Fibroblast of skin of scalp (primary cell): ENCODE measurements at regions not wholly inside any gene's neighbourhood (a gene's known extent, or its start where the extent isn't known, plus 50 kb on each side); places are given as distances from the start of the nearest gene placed in this dataset.

Experiments
- DNase-seq: peaks from one replicate; pipeline ENCODE4 v3.0.0-alpha.2; 2013

DNA sequence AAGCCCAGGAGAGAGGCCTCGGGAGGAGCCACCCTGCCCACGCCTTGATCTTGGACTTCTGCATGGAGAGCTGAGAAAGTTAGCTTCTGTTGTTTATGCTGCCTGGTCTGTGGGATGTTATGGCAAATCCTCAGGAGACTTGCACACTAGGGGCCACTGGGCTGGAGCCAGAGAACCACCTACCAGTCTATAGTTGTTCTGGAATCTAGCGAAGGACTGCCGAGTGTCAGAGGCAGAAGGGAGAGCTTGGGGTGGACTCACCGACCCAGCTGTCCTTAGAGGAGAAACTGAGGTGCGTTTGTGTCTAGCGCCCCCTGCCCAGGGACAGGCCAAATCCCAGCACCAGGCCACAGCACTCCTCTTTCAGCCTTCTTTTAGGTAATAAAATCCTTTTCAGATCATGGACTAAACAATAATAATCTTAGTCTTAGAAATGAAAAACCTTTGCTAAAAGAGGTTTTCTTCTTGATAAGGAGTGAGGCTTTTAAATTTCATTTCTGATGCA, 398.7 kb upstream of the SALL3 start:
- DNase-seq = no peak

DNA sequence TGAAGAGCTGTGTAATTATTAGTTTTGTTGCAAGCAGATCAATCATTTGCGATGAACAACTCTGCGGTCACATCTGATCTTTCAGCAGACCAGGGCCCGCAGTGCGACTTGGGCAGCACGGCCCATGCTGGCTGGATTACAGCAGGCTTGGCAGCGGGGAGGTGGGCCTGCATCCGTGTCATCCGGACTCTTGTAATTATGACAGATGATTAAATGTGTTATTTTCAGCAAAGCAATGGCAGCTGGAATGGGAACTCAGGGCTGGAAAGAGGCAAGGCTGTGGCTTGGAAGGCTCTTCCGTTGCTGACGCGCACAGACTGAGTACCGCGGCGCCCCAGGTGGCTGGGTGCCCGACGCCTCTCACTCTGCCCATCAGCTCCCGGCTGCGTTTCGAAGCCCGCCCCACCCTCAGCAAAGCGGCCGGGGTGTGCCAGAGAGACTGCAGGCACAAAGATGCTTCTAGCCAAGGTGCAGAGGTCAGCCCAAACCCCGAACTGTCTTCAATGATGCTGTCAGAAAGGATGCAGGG, 397.4 kb upstream of the SALL3 start:
- DNase-seq = no peak

DNA sequence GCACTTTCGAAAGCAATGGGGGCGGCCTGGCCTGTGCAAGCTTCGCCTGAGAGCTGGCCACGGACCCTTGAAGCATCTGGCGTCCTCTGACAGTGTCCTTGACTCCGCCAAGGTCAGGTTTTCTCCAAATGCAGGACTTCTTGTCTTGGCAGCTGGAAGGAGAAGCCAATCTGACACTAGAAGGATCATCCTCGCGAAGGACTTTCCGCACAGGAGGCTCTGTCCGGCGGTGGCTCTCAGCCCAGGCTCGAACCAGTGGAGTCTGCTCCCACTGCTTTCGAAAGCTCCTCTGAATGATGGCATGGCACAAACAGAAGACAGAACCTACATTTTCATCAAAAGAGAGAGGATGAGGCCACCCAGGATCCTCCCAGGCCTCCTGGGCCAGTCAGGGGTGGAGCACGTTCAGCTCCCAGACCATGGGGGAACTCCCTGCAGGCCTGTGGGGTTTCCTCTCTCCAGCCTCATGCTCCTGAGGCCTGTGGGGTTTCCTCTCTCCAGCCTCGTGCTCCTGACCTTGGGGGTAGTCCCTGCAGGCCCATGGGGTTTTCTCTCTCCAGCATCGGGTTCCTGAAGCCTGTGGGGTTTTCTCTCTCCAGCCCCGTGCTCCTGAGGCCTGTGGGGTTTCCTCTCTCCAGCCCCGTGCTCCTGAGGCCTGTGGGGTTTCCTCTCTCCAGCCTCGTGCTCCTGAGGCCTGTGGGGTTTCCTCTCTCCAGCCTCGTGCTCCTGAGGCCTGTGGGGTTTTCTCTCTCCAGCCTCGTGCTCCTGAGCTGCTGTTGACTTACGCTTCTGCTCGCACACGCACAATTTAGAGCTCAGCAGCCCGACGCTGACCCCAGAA, 396.5 kb upstream of the SALL3 start:
- DNase-seq = no peak

DNA sequence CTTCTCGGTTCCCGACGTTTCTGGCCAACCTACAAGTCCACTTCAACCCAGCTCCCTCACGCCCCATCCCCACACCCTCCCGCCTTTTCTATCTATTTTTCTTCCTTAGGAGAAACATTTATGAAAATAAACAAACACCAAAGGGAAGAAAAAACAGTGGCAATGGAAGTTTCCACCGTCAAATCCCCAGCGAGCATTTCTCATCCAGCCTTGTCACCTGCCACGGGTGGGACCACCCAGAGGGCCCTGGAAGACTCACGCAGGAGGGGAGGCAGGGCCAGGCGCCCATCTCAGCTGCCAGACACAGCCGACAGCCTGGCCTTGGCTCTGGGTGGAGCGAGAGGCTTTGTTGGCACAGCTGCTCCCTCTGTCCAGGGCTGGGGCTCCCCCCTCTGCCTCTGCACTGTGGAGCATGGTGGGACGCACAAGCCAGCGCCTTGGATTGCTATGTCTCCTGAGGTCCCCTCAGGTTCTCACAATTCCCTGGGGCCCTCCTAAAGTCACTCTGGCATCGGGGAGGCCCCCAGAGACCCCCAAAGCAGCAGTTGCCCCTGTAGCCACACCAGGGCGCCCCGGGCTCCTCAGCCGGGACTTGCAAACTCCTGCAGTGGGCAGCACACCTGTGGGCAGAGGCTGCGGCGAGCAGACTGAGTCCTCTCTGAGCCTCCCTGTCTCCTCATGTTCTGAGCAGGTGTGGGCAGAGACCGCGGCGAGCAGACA, 395.7 kb upstream of the SALL3 start:
- no peak for DNase-seq

GRCh38 chr18:78584459-78585022, 395.1 kb upstream of the SALL3 start:
- DNase-seq = no peak

GRCh38 chr18:78586586-78586985, 393.0 kb upstream of the SALL3 start:
- DNase-seq = no peak

DNA sequence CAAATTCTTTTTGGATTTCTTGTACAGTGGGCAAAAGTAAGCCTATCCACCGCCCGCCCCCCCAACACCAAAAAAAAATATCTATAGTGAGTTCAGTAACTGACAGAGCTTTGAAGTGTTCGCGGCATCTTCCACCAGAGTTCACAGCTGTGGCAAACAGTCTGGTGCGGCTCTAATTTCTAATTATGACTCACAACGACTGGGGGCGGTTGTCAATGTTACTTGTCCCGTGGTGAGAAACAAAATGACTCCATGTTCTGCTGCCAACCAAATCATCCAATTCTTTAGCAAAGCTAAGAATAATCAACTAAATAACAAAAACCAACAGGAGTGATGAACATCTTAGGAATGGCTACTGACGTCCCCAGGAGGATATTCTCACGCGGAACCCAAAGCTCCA, 392.5 kb upstream of the SALL3 start:
- peak; percentile 4 for DNase-seq

DNA sequence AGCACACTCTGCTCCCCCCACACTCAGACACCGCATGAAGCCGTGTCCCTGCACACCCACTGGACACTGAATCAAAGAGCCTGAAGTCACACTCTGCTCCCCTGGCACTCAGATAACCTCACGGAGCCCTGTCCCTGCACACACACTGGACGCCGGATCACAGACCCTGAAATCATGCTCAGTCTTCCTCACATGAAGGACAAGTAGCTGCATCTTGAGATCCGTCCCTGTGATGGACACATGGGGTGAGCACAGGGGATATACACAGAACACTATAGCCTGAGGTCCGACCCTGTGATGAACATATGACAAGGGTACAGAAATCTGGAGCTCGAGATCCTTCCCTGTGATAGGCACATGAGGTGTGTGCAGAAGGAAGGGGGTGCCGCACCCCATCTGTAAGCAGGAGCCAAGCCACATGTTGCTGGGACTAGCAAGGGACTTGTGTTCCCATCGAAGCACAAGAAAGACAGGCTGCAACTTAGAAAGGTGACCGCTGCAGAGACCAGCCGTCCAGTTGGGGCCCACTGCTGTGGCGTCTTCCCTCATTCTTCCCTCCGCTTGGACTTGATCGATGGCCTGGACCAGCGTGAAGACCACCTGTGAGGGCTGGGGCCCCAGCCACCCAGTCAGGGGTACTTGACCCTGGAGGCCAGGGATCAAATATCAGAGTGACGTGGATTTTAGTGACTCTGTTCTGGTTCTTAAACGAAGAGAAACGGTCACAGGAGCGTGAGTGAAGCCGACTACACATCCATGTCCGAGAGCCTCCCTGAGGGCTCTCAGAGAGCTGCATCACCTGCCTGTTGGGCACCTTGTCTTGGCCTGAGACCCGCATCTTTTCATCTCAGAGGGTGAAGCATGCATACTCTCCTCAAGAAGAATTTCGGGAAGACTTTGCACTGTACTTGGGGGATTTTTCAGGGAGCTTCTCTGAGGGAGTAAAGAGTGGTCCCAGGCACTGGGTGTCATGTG, 391.7 kb upstream of the SALL3 start:
- no peak for DNase-seq

DNA sequence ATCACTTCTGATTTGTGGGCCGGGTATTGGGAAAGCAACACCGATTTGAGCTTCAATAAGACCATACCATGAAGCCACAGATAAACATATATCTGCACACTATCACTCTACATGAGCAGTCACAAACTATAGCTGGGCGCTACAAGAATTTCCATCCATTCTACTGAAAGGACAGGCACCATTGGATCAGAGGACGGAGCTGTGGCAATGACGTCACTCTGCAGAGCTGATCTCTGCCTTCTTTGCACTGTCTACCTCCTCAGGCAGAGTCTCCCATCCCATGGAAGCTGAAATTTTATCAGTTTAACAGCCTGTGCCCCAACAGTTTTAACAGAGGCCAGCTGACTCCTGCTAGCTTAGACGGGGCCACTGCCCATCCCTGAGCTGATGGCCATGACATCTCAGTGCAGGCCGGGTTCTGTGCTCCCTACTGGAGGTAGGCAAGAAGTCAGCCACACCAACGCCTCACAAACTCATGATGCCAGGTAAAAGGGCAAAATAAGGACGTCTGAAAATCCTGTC, 389.6 kb upstream of the SALL3 start:
- DNase-seq = no peak

DNA sequence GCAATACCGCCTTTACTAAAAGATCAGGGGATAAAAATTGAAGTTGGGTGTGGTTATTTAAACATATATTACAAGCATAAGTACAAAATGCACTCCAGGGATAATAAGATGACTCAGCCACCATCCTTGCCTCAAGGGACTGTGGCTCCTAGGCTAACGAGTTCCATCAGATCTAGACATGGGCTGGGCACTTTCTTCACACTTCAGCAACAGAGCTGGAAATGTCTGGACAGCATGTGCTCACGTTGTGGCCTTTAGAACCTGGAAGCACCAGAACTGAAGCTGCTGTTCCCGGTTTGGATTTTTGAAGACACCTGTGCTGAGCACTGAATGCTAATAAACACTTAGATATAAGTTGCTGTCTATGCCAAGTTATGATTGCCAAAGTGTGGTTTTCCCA, 384.2 kb upstream of the SALL3 start:
- no peak for DNase-seq

GRCh38 chr18:78595924-78596573, 383.6 kb upstream of the SALL3 start:
- DNase-seq = no peak

- peak; percentile 2 for DNase-seq
Measured at GRCh38 chr18:78596794-78597345, 382.7 kb upstream of the SALL3 start.

DNA sequence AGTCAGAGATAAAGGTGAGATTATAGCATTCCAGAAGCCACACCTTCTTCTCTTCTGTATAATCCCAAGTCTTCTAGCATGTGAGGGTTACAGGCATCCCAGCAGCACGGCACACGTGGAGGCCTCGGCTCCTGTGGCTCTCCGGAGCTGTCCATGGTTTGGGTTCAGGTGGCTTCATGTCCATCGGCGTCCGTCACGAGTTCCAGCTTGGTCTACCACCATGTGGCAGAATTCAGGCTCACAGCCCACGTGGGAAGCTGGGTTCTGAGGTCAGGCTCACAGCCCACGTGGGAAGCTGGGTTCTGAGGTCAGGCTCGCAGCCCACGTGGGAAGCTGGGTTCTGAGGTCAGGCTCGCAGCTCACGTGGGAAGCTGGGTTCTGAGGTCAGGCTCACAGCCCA, 378.3 kb upstream of the SALL3 start:
- no peak for DNase-seq

DNA sequence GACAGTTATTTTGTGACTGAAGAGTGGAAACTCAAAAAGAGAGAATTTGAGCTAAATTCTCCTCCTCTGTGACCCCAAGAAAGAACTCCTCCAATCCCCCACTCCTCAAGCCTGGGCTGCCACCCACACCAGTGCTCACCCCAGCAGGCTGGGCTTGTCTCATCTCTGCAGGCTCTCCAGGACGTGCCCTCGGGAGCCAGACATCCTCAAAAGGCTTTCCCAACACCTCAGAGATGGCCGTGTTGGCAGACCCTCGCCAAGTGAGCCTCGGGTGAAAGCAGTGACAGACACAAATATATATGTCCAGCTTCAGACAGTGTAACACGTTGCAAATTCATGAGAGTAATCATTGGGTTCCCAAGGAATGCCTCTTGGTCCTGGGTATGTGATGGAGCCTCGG, 377.7 kb upstream of the SALL3 start:
- DNase-seq = no peak

GRCh38 chr18:78602430-78602829, 377.2 kb upstream of the SALL3 start:
- DNase-seq = no peak

DNA sequence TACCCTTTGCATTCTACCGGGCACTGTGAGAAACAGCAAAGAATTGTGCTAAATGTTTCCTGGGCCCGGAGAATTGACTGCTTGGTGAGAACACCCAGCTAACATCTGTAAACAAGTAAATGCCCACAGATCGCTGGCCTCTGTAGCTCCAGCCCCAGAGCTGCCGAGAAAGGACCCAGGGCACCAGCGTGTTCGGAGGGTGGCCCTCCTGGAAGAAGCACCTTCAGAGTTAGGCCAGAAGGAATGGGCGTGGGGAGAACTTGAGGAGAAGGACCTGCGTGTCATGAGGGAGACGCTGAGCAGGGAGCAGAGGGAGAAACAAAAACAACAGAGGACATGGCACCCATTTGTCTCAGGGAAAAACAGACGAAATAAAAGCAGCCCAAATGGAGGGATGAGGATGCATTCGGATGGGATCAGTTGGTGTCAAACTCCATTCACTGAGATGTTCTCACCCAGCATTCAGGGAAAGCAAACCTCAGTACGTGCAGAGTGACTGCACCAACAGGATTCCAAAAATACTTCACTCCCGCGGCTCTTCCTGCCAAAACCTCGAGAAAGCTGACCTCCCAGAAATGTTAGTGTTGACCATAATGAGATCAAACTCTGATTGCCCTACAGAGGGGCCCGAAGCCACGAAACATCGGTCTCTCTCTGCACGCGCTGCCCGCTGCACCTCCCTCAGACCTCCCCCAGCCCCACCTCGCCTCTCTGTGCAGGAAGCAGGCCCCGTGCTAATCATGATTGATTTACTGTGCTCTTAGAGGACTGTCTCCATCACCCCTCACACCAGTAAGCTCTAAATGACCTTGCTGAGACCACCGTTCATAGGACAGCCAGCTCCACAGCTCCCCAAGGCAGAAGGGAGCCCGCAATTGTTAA, 376.3 kb upstream of the SALL3 start:
- no peak for DNase-seq

DNA sequence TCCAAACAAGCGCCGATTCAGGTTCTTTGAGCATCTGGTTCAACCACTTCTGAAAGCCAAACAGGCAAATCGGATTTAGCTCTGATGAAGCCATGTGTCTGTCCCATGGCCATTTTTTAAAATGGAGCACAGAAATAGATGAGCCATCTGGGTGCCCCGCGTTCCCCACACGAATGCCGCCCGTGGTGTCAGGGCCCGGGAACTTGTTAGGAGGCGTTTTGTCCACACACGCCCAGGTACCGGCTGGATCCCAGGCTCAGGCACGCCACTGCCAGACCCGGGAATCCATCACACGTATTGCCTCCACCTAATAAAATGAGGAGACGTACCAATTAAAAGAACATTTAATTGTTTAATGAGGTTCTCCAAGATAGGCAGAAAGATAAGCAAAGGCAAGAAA, 374.4 kb upstream of the SALL3 start:
- no peak for DNase-seq

- DNase-seq = no peak
Measured at GRCh38 chr18:78607221-78607620, 372.4 kb upstream of the SALL3 start.

- DNase-seq = no peak
Measured at GRCh38 chr18:78607784-78608183, 371.8 kb upstream of the SALL3 start.

GRCh38 chr18:78610179-78610578, 369.4 kb upstream of the SALL3 start:
- no peak for DNase-seq
